ENCODE measurements at regions not wholly inside any gene's neighbourhood (a gene's known extent, or its start where the extent isn't known, plus 50 kb on each side); places are given as distances from the start of the nearest gene placed in this dataset.

DNA sequence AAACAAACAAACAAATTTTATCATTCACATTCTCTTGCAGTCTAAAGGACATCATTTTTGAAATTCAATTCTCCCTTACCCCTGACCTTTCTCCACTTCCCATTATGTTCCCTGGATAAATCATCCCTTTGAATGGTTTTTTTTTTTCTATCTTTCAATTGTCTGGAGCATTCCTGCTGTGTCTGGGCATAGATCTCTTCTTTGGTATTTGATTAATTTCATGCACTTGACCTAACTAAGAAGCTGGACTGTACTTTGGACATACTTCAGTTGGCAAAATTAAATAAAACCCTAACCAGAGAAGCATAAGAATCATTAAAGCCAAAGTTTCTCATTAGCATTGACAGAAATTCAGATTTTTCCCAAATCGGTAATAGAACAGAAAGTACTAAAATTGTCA, 163.6 kb upstream of the BMP4 start:
- TF ChIP-seq, protein P1, sequence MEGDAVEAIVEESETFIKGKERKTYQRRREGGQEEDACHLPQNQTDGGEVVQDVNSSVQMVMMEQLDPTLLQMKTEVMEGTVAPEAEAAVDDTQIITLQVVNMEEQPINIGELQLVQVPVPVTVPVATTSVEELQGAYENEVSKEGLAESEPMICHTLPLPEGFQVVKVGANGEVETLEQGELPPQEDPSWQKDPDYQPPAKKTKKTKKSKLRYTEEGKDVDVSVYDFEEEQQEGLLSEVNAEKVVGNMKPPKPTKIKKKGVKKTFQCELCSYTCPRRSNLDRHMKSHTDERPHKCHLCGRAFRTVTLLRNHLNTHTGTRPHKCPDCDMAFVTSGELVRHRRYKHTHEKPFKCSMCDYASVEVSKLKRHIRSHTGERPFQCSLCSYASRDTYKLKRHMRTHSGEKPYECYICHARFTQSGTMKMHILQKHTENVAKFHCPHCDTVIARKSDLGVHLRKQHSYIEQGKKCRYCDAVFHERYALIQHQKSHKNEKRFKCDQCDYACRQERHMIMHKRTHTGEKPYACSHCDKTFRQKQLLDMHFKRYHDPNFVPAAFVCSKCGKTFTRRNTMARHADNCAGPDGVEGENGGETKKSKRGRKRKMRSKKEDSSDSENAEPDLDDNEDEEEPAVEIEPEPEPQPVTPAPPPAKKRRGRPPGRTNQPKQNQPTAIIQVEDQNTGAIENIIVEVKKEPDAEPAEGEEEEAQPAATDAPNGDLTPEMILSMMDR (optimal IDR thresholded peaks at IDR 0.05 in 1 of 3, IDR thresholded peaks at IDR 0.05 in 1 of 3, conservative IDR thresholded peaks at IDR 0.05 in 1 of 3; ENCODE audit: extremely low read depth in 1 of 3, insufficient read depth in 2 of 3, low read length in 3 of 3), result no peak
- no peak for TF ChIP-seq EZH2 (IDR thresholded peaks at IDR 0.05; ENCODE audit: low read length)
